ENCODE measurements at regions not wholly inside any gene's neighbourhood (a gene's known extent, or its start where the extent isn't known, plus 50 kb on each side); places are given as distances from the start of the nearest gene placed in this dataset.

DNA sequence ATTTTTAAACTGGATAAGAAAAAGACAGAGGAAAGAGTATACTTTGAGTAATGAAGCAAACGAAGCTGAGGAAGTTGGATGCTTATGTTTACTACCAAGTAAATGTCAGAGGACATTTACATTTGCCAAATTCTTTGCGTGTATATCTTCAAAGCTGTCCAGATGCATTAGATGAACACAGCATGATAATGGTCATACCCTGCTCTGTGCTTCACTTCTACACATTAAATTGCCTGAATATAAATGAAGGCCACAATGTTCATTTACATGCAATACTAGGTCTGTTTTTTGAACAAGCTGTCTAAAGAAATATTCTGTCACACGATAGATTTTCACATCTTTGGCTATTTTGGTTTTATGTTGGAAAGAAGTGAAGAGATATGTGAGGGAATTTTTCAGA lies 405.8 kb upstream of the ADAMTS9 start:
- ChIA-PET CTCF (no interaction called here), POLR2A (no interaction called here)
- Mint-ChIP-seq H3K36me3 (ENCODE audit: low read depth) (no peaks in the 10 kb centered on the region), H3K27ac (no peak overlapping the region), H3K9me3 (ENCODE audit: insufficient read depth) (no peaks in the 10 kb centered on the region), H3K4me1 (ENCODE audit: low read depth) (no peaks in the 10 kb centered on the region), H3K4me3 (no peak overlapping the region), H3K27me3 (ENCODE audit: low read depth) (no peaks in the 10 kb centered on the region)
- no peak for DNase-seq
- ATAC-seq: no peak

- DNase-seq: no peak
- ChIA-PET POLR2A (no interaction called here), CTCF (no interaction called here)
- no peaks in the 10 kb centered on the region for H3K27me3 Mint-ChIP-seq (ENCODE audit: low read depth)
- H3K4me3 Mint-ChIP-seq: no peak overlapping the region
- no peak overlapping the region for H3K27ac Mint-ChIP-seq
- no peaks in the 10 kb centered on the region for H3K36me3 Mint-ChIP-seq (ENCODE audit: low read depth)
- no peak for ATAC-seq
- H3K4me1 Mint-ChIP-seq (ENCODE audit: low read depth): no peaks in the 10 kb centered on the region
- no peaks in the 10 kb centered on the region for H3K9me3 Mint-ChIP-seq (ENCODE audit: insufficient read depth)
These were observed 403.8 kb upstream of the ADAMTS9 start for GRCh38 chr3:65091565-65091964.

- POLR2A ChIA-PET: no interaction called here
- H3K27me3 Mint-ChIP-seq (ENCODE audit: low read depth): no peaks in the 10 kb centered on the region
- H3K9me3 Mint-ChIP-seq (ENCODE audit: insufficient read depth): no peaks in the 10 kb centered on the region
- H3K36me3 Mint-ChIP-seq (ENCODE audit: low read depth): no peaks in the 10 kb centered on the region
- H3K27ac Mint-ChIP-seq: no peak overlapping the region
- H3K4me3 Mint-ChIP-seq: no peak overlapping the region
- CTCF ChIA-PET: no interaction called here
- H3K4me1 Mint-ChIP-seq (ENCODE audit: low read depth): no peaks in the 10 kb centered on the region
- ATAC-seq (no peak), DNase-seq (no peak)
These were observed 395.4 kb upstream of the ADAMTS9 start for GRCh38 chr3:65083240-65083639.

DNA sequence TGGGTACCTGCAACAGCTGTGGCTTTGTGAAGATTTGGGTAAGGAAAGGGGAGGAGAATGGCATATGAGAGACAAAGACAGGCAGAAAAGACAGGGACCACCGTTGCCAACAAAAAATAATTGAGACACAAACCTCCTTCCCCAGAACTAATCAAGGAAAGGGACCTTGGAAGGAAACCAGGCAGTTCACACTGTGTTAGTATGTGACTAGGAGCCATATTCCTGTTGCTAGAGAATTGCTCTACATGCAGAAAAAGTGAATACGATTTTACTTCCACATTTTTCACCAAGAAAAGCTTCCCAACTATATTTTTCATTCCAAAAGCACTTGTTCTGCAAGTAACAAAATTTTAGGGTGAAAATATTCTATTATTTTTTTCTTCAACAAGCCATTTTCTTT lies 393.7 kb upstream of the ADAMTS9 start:
- no peak for ATAC-seq

DNA sequence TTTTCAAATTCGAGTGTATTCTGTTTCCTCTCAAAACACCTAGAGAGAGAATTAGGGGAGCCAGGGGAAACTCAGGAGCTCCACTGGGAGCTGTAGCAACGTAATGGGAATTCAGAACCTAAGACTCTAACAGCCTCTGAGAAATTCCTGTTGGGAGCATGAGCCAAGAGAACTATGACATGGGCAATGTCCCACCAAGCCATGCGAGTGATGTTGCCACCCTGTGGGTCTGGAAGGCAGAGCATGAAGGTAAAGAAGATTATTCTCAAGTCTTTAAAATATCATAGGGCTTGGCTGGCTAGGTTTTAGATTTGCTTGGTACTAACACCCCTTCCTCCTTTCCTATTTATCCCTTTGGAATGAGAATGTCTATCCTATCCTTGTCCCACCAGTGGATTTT lies 392.6 kb upstream of the ADAMTS9 start:
- CTCF ChIA-PET: no interaction called here
- no peaks in the 10 kb centered on the region for H3K27me3 Mint-ChIP-seq (ENCODE audit: low read depth)
- H3K27ac Mint-ChIP-seq: no peak overlapping the region
- no peaks in the 10 kb centered on the region for H3K4me1 Mint-ChIP-seq (ENCODE audit: low read depth)
- no peak for ATAC-seq
- H3K9me3 Mint-ChIP-seq (ENCODE audit: insufficient read depth): peaks cover 6% of the 10 kb centered on the region
- no peak overlapping the region for H3K4me3 Mint-ChIP-seq
- DNase-seq: no peak
- no peaks in the 10 kb centered on the region for H3K36me3 Mint-ChIP-seq (ENCODE audit: low read depth)
- POLR2A ChIA-PET: no interaction called here

More for the DNA sequence above, 393.7 kb upstream of the ADAMTS9 start:
- no peak for DNase-seq
- Mint-ChIP-seq H3K27ac (no peak overlapping the region), H3K27me3 (ENCODE audit: low read depth) (no peaks in the 10 kb centered on the region), H3K36me3 (ENCODE audit: low read depth) (no peaks in the 10 kb centered on the region), H3K4me3 (no peak overlapping the region), H3K4me1 (ENCODE audit: low read depth) (no peaks in the 10 kb centered on the region), H3K9me3 (ENCODE audit: insufficient read depth) (peaks cover under 1% of the 10 kb centered on the region)
- CTCF ChIA-PET: no interaction called here
- POLR2A ChIA-PET: no interaction called here

GRCh38 chr3:65079560-65079959 lies 391.8 kb upstream of the ADAMTS9 start:
- Mint-ChIP-seq H3K4me3 (no peak overlapping the region), H3K9me3 (ENCODE audit: insufficient read depth) (peaks cover 6% of the 10 kb centered on the region)

DNA sequence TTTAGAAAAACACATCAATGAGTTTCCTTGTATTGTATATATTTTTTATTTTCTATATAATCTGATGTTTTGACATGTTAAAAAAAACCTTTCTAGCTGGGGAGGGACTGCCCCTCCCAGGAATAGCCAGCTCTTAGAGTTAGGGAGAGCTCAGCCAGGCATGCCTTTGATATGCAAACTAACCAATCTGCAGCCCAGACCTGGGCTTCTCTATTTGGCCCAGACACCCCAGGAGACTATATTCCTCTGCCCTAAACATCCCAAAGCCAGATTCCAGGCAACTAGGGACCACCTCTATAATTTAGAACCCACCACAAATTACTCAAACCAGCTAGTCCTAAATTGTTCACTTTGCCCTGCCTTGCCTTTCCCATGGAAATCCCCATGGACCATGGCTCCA lies 390.9 kb upstream of the ADAMTS9 start:
- H3K27me3 Mint-ChIP-seq (ENCODE audit: low read depth): no peaks in the 10 kb centered on the region
- H3K4me3 Mint-ChIP-seq: no peak overlapping the region
- no peak overlapping the region for H3K27ac Mint-ChIP-seq
- ChIA-PET POLR2A (no interaction called here), CTCF (no interaction called here)
- ATAC-seq: no peak
- no peaks in the 10 kb centered on the region for H3K36me3 Mint-ChIP-seq (ENCODE audit: low read depth)
- H3K9me3 Mint-ChIP-seq (ENCODE audit: insufficient read depth): peaks cover 6% of the 10 kb centered on the region
- no peaks in the 10 kb centered on the region for H3K4me1 Mint-ChIP-seq (ENCODE audit: low read depth)
- DNase-seq: no peak

More at GRCh38 chr3:65079560-65079959, 391.8 kb upstream of the ADAMTS9 start:
- ChIA-PET POLR2A (no interaction called here), CTCF (no interaction called here)
- Mint-ChIP-seq H3K27ac (no peak overlapping the region), H3K4me1 (ENCODE audit: low read depth) (no peaks in the 10 kb centered on the region), H3K36me3 (ENCODE audit: low read depth) (no peaks in the 10 kb centered on the region), H3K27me3 (ENCODE audit: low read depth) (no peaks in the 10 kb centered on the region)
- no peak for DNase-seq
- ATAC-seq: no peak

DNA sequence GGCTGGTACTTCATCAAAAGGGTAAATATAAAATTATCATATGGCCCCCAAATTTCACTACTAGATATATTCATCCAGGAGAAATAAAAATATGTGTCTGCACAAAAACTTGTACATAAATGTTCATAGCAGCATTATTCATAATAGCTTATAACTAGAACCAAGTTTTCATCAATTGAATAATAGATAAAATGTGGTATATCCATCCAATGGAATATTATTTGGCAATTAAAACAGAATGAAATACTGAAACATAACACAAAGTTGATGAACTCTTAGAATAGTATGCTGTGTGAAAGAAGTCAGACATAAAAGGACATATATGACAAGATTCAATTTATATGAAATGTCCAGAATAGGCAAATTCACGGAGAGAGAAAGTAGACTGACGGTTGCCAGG lies 389.3 kb upstream of the ADAMTS9 start:
- Mint-ChIP-seq H3K4me1 (ENCODE audit: low read depth) (no peaks in the 10 kb centered on the region), H3K27ac (no peak overlapping the region), H3K27me3 (ENCODE audit: low read depth) (no peaks in the 10 kb centered on the region), H3K4me3 (no peak overlapping the region), H3K9me3 (ENCODE audit: insufficient read depth) (peaks cover 6% of the 10 kb centered on the region), H3K36me3 (ENCODE audit: low read depth) (no peaks in the 10 kb centered on the region)
- DNase-seq: no peak
- ChIA-PET CTCF (no interaction called here), POLR2A (no interaction called here)
- no peak for ATAC-seq

- POLR2A ChIA-PET: no interaction called here
- H3K9me3 Mint-ChIP-seq (ENCODE audit: insufficient read depth): peaks cover under 1% of the 10 kb centered on the region
- CTCF ChIA-PET: no interaction called here
- H3K27me3 Mint-ChIP-seq (ENCODE audit: low read depth): no peaks in the 10 kb centered on the region
- H3K4me3 Mint-ChIP-seq: no peak overlapping the region
- H3K36me3 Mint-ChIP-seq (ENCODE audit: low read depth): no peaks in the 10 kb centered on the region
- H3K27ac Mint-ChIP-seq: no peak overlapping the region
- H3K4me1 Mint-ChIP-seq (ENCODE audit: low read depth): no peaks in the 10 kb centered on the region
- ATAC-seq: no peak
- DNase-seq: no peak
These were observed 383.2 kb upstream of the ADAMTS9 start for GRCh38 chr3:65070968-65071367.

GRCh38 chr3:65060904-65061303 lies 373.1 kb upstream of the ADAMTS9 start:
- POLR2A ChIA-PET: no interaction called here
- H3K36me3 Mint-ChIP-seq (ENCODE audit: low read depth): no peaks in the 10 kb centered on the region
- no peak for DNase-seq
- no peak overlapping the region for H3K27ac Mint-ChIP-seq
- CTCF ChIA-PET: no interaction called here
- H3K4me1 Mint-ChIP-seq (ENCODE audit: low read depth): no peaks in the 10 kb centered on the region
- no peak for ATAC-seq
- peaks cover 6% of the 10 kb centered on the region for H3K9me3 Mint-ChIP-seq (ENCODE audit: insufficient read depth)
- no peaks in the 10 kb centered on the region for H3K27me3 Mint-ChIP-seq (ENCODE audit: low read depth)
- no peak overlapping the region for H3K4me3 Mint-ChIP-seq

- Mint-ChIP-seq H3K27me3 (ENCODE audit: low read depth) (no peaks in the 10 kb centered on the region), H3K36me3 (ENCODE audit: low read depth) (no peaks in the 10 kb centered on the region), H3K27ac (no peak overlapping the region), H3K9me3 (ENCODE audit: insufficient read depth) (no peaks in the 10 kb centered on the region), H3K4me1 (ENCODE audit: low read depth) (no peaks in the 10 kb centered on the region), H3K4me3 (no peak overlapping the region)
- DNase-seq (no peak), ATAC-seq (no peak)
- ChIA-PET CTCF (no interaction called here), POLR2A (no interaction called here)
These were observed 364.3 kb upstream of the ADAMTS9 start for GRCh38 chr3:65052101-65052500.

GRCh38 chr3:65048151-65048550 lies 360.4 kb upstream of the ADAMTS9 start:
- Mint-ChIP-seq H3K27ac (no peak overlapping the region), H3K4me3 (no peak overlapping the region), H3K9me3 (ENCODE audit: insufficient read depth) (peaks cover 5% of the 10 kb centered on the region), H3K36me3 (ENCODE audit: low read depth) (no peaks in the 10 kb centered on the region), H3K27me3 (ENCODE audit: low read depth) (no peaks in the 10 kb centered on the region), H3K4me1 (ENCODE audit: low read depth) (no peaks in the 10 kb centered on the region)
- no peak for ATAC-seq
- DNase-seq: no peak
- CTCF ChIA-PET: no interaction called here
- POLR2A ChIA-PET: no interaction called here

GRCh38 chr3:65045138-65045537 lies 357.3 kb upstream of the ADAMTS9 start:
- POLR2A ChIA-PET: no interaction called here
- no peak overlapping the region for H3K4me3 Mint-ChIP-seq
- DNase-seq (no peak), ATAC-seq (no peak)
- H3K27ac Mint-ChIP-seq: no peak overlapping the region
- no peaks in the 10 kb centered on the region for H3K27me3 Mint-ChIP-seq (ENCODE audit: low read depth)
- no peaks in the 10 kb centered on the region for H3K36me3 Mint-ChIP-seq (ENCODE audit: low read depth)
- CTCF ChIA-PET: no interaction called here
- peaks cover 5% of the 10 kb centered on the region for H3K9me3 Mint-ChIP-seq (ENCODE audit: insufficient read depth)
- H3K4me1 Mint-ChIP-seq (ENCODE audit: low read depth): no peaks in the 10 kb centered on the region

Data from activated CD8-positive, alpha-beta T cell treated with anti-CD3 and anti-CD28 coated beads, Interleukin-2, amount 10 ng/mL, durations not matched to agents 7 days and 5 days (primary cell).